ENCODE measurements at regions not wholly inside any gene's neighbourhood (a gene's known extent, or its start where the extent isn't known, plus 50 kb on each side); places are given as distances from the start of the nearest gene placed in this dataset.
A peak's percentile ranks its signal among the peaks of the same experiment; 100 is the strongest.

- DNase-seq: no peak
Measured at GRCh38 chr1:187456446-187456845, 627.7 kb downstream of the PLA2G4A start.

GRCh38 chr1:187460093-187460492, 631.3 kb downstream of the PLA2G4A start:
- no peak for DNase-seq

GRCh38 chr1:187464320-187464719, 635.6 kb downstream of the PLA2G4A start:
- no peak for DNase-seq

- no peak for DNase-seq
Measured at GRCh38 chr1:187465441-187465840, 636.7 kb downstream of the PLA2G4A start.

GRCh38 chr1:187469836-187470235, 641.1 kb downstream of the PLA2G4A start:
- DNase-seq: no peak

- no peak for DNase-seq
Measured at GRCh38 chr1:187471555-187471954, 642.8 kb downstream of the PLA2G4A start.

DNA sequence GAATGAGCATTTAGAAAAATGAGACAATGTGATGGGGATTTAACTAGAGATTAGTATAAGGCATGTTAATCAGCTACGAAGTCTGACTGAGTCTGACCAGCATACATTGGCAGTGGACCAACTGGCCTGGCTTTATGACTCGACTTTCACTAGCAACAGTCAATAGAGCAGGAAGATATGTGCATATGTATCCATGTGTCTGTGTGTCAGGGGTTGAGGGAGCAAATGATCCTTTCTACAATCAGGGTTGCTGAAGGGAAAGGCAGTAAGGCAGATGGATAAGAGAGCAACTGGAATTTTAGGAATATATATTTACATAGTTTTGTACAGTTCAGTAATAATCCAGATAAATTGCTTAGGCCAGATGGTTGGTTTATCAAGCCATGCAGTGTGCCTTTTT, 645.6 kb downstream of the PLA2G4A start:
- DNase-seq: no peak

DNA sequence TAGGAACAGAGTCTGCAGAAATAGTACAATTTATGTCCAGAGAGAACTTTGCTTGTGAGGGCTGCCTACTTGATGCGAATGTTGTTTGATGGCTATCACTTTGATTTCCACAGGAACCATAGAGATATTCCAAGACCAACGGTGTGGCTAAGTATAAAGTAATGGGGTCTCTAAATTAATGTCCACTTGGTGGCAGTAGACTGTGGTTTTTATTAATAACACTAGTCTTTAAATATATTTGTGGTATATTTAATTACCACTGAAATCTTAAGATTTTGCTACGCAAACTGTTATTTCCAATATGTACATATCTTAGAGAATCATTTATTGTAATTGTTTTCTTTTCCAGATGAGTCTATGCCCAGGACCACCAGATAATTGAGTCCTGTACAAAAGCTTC, 647.9 kb downstream of the PLA2G4A start:
- no peak for DNase-seq

GRCh38 chr1:187477103-187477502, 648.4 kb downstream of the PLA2G4A start:
- DNase-seq: no peak

DNA sequence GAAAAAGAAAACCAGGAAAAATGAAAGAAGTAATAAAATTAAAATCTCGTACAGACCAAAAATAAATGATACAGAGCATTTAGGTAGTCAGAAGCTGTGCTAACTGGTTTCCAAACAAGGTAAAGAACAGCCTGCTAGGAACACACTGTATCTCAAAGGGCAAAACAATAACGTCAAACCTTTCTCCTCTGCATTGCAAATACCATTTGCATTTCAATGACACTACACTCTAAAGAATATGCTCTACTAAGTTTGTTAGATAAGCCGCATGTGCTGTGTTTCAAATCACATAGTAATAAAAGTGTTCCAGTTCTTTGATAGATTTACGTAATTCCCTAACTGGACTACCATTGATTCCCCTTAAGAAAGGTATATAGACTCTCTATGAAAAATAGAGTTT, 648.8 kb downstream of the PLA2G4A start:
- DNase-seq: no peak

DNA sequence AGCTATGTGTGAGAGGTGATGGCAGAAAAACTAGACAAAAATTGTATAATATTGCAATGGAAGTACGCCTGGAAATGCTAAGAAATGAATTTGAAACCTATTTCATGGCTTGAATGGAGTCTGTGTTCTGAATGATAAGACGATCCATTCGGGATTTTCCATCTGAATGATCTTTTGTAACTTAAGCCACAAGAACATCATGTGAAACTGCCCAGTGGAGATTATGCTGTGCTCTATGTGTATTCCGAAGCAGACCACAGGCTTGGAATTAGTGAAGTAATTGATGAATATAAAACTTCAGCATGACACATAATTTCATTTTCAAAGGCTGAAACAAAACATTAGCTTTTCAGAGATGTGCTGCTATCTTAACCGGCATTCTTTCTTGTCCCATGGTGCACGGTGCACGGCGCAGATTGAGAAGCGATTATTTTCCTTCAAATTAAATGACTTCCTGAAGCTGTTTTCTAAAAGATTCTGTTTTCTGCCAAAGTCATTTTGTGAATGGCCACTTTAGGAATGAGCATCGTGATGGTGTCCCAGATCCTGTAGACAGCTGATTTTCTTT, 652.9 kb downstream of the PLA2G4A start:
- no peak for DNase-seq

DNA sequence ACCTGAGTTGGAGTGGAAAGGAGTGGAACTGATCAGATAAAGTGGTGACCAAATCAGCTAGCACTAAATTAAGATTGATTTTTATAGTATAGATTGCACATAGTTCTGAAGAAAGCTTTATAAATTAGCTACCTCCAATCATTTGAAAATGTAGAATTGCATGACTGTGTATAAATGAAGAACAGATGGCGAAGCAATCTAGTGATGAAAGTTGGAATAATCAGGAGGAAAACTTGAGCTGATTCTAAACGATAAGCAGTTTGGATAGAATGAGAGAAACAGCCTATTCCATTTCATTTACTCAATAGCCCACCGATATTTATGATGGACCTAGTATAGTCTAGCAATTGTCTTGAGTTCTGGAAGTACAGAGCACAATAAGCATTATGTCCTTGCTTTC, 661.5 kb downstream of the PLA2G4A start:
- DNase-seq: no peak

DNA sequence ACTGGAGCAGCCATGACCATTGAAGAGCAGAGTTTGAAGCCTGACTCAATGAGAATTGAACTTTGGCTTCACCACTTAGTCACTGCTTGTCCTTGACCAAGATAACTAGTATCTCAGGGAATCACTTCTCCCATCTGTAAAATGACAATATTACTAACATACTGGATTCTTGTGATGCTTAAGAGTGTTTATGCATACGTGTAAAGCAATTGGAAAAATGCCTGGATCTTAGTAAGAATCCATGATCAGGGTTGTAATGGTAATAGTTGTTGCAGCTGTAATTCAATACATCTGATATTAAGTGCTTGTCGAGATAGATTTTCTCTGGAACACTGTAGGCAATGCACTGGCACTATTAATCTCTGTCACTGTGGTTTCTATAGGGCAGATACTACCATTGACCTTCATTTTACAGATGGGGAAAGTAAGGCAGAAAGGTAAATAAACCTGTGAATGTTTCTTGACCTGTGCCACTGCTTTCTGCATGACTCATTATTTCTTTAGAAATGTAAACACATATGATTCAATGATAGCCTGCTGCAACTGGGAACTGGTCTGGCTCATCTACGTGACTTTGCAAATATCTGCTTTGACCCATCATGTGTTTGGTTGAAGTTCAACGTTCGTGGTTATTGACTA, 662.5 kb downstream of the PLA2G4A start:
- DNase-seq: no peak

DNA sequence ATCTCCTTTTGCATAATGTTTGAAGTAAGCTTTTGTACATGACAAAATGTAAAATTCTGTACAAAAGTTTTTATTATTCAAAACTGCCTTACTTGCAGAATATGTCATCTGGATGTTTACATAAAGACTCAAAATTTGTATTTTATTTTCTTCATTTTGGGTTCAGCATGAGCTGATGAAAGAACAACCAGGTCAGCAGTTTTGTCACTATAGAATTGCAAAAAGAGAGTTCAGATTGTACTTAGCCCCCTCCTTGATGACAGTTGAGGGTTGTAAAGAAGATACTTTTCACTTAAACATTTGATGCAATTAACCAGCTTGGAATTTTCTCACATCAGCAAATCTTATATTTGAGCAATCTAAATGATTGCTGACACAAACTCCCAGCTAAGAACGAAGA, 669.3 kb downstream of the PLA2G4A start:
- no peak for DNase-seq

DNA sequence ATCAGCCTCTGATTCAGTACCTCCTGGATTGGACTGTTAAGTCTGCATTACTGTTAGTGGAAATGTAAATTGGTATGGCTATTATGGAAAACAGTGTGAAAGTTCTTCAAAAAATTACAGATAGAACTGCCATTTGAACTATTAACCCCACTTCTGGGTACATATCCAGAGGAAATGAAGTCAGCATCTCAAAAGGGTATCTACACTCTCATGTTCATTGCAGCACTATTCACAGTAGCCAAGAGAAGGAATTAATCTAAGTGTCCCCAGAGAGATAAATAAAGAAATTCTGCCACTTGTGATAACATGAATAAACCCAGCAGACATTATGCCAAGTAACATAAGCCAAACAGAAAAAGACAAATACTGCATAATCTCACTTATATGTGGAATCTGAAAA, 676.0 kb downstream of the PLA2G4A start:
- no peak for DNase-seq

GRCh38 chr1:187509091-187509490, 680.3 kb downstream of the PLA2G4A start:
- DNase-seq: peak; percentile 27

DNA sequence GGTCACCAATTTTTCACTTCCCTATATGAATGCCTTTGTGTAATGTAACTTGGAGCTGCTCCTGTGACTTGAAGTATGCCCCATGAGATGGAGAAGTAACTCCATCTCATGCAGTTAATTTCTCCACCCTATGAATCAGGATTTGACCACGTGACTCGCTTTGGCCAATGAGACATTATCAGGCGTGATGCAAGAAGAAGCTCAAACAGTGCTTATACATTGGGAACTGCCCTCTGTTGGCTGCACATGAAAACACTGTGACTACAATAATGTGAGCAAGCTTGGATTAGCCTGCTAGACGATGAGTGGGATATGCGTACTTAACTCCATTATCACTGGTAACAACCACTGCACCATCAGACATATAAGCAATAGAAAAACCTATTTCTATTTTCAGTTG, 684.4 kb downstream of the PLA2G4A start:
- no peak for DNase-seq

DNA sequence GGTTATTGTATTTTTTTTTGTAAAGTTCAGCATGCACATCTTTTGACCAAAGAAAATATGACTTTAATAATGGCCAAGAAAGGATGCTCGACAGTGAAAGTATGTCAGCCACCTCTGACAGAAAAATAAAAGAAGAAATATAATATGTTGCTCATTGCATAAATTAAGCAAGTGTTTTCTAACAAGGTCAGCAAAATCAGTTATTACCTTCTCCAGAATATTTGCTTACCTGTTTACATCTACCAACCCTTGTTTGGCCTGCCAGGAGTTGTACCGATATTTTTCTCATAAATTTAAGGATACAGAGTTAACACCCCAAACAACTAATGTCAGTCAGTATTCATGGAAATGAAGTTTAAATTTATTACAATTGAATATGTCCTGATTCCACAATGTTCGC, 685.4 kb downstream of the PLA2G4A start:
- DNase-seq: no peak

- peak; percentile 37 for DNase-seq
Measured at GRCh38 chr1:187516874-187517273, 688.1 kb downstream of the PLA2G4A start.

DNA sequence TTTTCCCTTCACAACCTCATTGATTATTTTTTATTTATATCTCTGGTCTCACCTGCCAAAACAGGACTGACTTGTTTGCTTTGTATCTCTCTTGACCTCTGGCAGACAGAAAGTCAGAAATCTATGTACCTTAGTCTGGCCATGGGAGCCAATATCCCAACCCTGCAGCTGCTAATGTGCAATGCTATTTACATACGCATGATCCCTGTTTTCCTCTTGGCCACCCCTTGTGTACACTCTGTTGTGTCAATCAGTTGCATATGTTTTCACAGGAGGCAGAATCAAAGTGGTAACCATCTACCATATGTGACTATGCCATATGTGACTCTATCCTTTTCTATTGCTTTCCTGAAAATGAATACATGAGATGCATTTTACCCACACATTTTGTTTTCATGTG, 688.8 kb downstream of the PLA2G4A start:
- peak; percentile 84 for DNase-seq

GRCh38 chr1:187527346-187527745, 698.6 kb downstream of the PLA2G4A start:
- no peak for DNase-seq

DNA sequence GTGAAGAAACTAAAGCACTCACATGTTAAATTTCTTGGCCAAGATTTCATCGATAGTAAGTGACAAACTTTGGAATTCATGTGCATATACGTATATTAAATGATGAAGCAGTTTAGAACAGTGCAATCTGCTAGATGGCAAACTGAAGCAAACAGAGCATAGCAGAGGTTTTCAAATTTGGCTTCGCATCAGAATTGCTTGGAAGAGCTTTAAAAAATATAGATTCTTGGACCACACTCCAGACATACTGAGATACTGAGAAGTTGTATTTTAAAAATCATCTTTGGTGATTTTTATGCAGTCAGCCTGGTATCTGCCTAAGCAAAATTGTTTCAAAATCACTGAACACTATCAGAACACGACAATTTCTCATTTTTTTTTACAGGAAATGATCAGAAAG, 709.2 kb downstream of the PLA2G4A start:
- no peak for DNase-seq

DNA sequence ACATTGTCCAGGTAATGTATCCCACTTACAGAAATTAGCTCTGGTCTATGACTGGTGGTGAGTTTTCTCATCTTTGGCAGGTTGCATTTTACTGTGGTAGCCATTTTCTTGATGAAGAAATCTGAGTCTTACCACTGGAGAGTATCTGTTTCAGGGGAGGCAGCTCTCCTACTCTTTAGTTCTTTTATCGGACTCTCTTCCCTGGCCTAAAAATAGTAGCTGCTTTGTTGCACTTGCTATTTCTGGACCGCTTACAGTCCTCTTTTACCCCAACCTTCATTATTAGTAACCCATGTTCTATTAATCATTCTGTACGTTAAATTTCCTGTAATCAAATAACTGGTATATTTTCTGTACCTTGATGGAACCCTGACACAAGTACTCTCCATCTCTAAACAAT, 720.8 kb downstream of the PLA2G4A start:
- no peak for DNase-seq

- DNase-seq: no peak
Measured at GRCh38 chr1:187551061-187551460, 722.3 kb downstream of the PLA2G4A start.

- no peak for DNase-seq
Measured at GRCh38 chr1:187563191-187563590, 734.4 kb downstream of the PLA2G4A start.
